K562 (cell line): ENCODE measurements at regions not wholly inside any gene's neighbourhood (a gene's known extent, or its start where the extent isn't known, plus 50 kb on each side); places are given as distances from the start of the nearest gene placed in this dataset.

Experiments used
- IRF2 ChIP-seq: sonication (generic); formaldehyde crosslinking; IDR thresholded peaks from 2 replicates; pipeline ENCODE4 v1.8.1; 2022; ENCODE audit warnings: mild to moderate bottlenecking, missing genetic modification reagents
- MAFF ChIP-seq: IDR thresholded peaks from 2 replicates; pipeline ENCODE4 v1.6.1; 2012; ENCODE audit warnings: low read length, improper control_type of control experiment
- MLLT1 ChIP-seq, 2 experiments: fragments of 450-650 bp; IDR thresholded peaks; 2 replicates each; pipeline ENCODE4 v1.6.1; 2016
- MTA1 ChIP-seq: fragments of 450-650 bp; IDR thresholded peaks from 2 replicates; pipeline ENCODE4 v1.6.1; 2017; ENCODE audit warnings: borderline replicate concordance
- NFATC3 ChIP-seq: fragments of 450-650 bp; IDR thresholded peaks from 2 replicates; pipeline ENCODE4 v1.6.1; 2017; ENCODE audit warnings: mild to moderate bottlenecking
- RFX7 ChIP-seq: fragments of 250-450 bp; sonication (Bioruptor Pico); IDR thresholded peaks from 2 replicates; pipeline ENCODE4 v1.5.1; 2021; ENCODE audit warnings: mild to moderate bottlenecking
- SAFB ChIP-seq: fragments of 200-400 bp; formaldehyde crosslinking; IDR thresholded peaks from 2 replicates; pipeline ENCODE4 v1.6.1; 2017; ENCODE audit warnings: low read depth, low read length, borderline replicate concordance
- SRSF1 ChIP-seq: fragments of 200-400 bp; formaldehyde crosslinking; IDR thresholded peaks from 2 replicates; pipeline ENCODE4 v1.6.1; 2017; ENCODE audit warnings: mild to moderate bottlenecking, low read depth, low read length, moderate library complexity
- ZFP36 ChIP-seq: fragments of 150-350 bp; IDR thresholded peaks from 2 replicates; pipeline ENCODE4 v1.6.1; 2018; ENCODE audit warnings: low read length, low read depth; ENCODE audit not compliant: partially characterized antibody

GRCh38 chr7:131039355-131039762 is 288.3 kb upstream of the MKLN1 start:
- TF ChIP-seq MAFF (no peak), RFX7 (CRISPR knock-in tag) (no peak), SAFB (no peak), SRSF1 (no peak), NFATC3 (no peak), ZFP36 (no peak), IRF2 (no peak), MLLT1 (IDR thresholded peaks at IDR 0.05) (no peak), MTA1 (no peak)
